GM21528 (cell line): ENCODE measurements at regions not wholly inside any gene's neighbourhood (a gene's known extent, or its start where the extent isn't known, plus 50 kb on each side); places are given as distances from the start of the nearest gene placed in this dataset.

Experiments used
- ATAC-seq: cut with Tn5 transposase; IDR thresholded peaks from one replicate; pipeline ENCODE4 v1.9.1; 2021; ENCODE audit warnings: mild to moderate bottlenecking, moderate library complexity; ENCODE audit not compliant: unreplicated experiment, low FRiP score

DNA sequence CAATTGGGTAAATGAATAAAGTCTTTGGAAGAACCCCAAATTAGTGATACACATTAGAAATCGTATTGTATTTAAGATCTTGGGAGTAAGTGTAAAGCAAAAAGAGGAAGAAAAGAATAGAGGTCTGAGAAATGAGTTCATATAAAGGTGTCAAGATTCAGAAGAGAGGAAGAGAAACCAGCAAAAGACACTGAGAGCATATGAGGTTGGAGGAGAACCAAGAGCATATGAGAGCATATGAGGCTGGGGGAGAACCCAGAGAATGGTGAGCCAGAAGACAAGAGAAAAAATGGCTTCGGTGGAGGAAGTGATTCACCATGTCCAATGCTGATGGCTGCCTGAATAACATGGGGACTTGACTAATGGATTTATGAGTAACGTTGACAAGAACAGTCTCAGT, 620.1 kb upstream of the GCFC2 start:
- no peak for ATAC-seq

DNA sequence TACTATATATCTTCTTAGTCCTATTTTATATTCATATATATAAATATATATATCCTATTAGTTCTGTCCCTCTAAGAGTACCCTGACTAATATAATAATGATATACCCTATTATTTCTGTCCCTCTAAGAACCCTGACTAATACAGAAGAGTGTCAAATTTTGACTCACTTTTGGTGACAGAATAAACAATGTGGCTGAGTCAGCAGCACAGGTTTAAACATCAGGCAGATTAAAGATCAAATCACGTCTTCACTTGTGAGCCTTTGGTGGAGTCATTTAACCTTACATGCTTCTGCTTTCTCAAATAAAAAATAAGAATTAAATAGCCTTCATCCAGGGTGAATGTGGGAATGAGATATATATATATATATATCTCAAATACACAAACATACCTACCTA, 615.9 kb upstream of the GCFC2 start:
- ATAC-seq: no peak

DNA sequence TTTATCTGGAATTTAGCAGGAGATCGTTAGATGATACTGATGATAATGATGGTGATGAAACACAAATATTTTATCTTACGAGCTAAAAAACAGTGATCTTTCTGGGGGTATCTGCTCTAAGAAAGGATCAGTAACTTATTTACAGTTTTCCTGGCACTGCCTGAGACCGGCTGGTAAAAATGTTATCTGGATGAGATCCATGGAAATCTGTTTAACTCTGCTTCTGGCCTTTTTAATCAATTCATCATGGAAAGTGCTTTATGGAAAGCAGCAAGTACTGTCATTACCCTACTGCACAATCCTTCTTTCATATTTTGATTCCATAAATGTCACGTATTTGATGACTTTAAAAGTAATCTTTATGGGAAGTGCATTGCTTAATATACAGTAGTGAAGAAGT, 612.7 kb upstream of the GCFC2 start:
- no peak for ATAC-seq

DNA sequence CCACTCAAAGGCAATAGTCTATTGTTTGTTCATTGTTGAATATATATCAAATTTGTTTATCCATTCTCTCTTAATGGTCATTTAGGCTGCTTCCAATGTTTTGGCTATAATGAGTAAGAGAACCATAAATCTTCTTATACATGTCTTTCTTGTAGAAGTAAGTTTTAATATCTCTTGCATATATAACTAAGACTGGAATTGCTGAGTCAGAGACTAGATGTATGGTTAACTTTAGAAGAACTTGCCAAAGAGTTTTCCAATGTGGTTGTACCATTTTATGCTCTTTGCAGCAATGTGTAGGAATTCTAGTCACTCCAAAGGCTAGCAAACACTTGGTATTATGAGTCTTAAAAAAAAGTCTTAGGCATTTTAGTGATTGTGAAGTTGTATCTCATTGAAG, 610.0 kb upstream of the GCFC2 start:
- ATAC-seq: no peak

DNA sequence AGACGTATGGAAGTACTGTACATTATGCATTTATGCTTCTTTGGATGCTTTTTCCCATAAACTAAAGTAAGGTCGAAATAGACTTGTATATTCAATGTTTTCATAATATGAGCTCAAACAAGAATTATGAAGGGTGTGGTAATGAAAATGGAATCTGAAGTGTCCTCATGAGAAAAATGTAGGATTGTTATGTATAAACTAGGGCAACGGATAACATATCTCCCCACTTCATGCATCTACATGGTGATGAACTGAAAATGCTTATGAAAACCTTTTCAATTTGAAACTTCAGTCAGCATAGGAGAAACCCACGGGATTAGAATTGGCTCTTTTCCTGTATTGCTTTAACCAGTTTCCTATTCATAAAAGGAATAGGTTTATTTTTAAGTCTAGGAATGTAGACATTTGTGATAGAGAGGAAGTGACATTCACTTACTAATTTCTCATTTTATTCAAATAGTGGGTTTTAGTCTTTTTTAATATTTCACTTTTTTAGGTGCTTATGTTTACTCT, 608.2 kb upstream of the GCFC2 start:
- no peak for ATAC-seq

DNA sequence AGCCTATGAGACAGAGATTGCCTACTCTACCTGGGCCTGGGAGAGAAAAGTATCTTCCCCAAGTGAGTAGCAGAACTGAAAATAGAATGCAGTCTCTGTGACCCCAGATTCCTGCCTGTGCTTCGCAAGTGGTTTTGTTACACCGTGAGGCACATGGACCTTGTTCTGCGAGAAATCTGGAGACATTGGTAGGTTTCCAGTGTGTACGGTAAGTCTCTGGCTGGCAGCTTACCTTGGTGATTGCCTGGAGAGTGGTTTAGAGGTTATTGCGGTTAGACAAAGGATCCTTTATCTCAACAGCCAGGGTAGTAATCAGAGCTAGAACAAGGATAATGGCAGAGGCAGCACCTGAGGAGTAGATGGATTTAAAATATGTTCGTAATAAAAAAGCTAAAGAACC, 606.0 kb upstream of the GCFC2 start:
- no peak for ATAC-seq

DNA sequence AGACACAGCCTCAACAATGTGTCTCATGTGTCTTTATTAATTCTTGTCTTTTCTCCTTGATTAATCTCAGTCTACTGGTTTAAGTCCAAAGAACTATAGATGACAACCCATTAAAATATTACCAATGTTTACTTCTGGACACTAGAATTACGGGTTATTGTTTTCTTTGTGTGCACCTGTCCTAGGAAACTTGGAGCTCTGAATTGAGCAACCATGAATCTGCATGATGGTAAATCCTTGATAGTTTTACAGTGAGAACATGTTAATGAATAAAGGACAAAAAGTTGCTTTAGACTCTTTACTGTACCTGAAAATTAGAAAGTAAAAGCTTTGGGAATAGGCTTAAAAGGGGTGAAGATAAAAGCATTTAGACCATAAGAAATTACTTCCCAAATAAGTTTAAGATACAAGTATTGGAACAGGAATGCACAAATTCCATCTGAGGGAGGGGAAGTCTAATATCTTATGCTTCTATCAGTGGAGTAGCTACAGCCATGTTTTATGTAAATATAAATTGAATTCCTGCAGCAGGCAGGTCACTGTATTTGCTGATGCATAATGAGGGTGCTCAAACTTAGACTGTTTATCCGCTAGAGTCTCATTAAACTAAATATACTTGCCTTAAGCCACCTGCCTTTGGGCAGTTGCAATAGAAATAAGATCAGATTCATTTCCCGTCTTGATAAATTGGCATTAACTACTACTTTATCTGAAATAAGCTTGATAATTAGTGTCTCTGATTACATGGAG, 603.7 kb upstream of the GCFC2 start:
- ATAC-seq: no peak

DNA sequence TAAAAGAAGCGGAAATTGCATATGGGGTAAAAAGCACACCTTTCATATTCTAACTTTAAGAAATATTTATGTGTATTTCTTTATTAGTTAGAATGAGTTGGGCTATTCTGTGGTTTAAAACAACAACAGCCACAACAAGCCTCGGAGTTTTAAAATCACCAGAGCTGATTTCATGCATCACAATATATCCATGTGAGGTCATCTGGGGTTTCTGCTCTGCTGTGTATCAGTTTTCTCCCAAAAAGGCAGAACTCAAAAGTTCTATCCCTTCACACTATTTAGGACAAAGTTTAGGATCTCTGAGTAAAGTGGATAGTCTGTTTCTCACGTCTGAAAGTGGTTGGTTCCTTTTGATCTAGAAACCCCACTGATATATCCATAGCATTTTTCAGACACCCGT, 601.5 kb upstream of the GCFC2 start:
- no peak for ATAC-seq

DNA sequence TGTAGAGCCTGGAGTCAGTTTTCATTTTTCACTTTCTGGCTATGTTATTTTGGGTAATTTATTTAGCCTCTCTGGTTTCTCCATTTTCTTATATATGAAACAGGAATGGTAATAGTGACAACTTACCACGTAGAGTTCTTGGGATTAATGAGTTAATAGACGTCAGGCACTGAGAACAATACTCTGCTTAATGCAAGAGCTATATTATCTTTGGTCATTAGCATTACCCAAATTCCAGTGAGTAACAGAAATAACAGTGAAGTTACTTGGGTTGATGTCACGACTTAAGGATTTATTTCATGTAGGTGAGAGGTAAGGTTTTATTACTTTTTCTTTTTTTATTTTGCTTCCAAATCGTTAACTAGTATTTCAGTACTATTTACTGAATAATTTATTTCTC, 601.0 kb upstream of the GCFC2 start:
- no peak for ATAC-seq

DNA sequence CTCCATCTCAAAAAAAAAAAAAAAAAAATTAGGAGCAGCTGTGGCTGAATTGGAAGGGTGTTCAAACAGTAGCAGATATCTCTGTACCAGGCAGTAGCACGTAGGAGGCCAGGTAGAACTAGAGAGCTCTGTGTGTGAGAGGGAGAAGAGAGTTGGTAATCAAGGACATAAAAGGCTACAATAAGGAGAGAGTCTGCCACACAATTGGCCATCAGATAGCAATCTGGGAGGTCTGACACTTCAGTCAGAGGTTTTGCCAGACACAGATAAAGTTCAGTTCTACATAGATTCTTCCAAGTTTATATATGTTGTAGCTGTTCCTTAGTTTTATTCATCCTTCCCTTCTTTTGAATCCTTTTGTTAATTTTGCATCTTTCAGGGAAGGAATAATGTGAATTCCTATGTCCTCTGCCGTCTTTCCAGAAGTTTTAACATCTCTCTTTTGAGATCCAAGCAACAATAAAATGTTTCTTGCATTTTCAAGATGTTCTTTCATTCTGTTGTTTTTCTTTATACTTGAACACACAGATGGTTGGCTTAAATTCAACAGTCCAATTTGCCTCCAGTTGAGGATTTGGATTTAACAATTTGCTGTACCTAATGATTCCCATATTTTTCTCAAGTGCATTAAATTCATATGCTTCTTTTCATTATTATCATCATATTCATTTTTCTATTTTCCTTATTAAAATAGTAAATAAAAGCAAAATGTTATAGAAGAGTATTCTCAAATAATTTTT, 600.3 kb upstream of the GCFC2 start:
- no peak for ATAC-seq

DNA sequence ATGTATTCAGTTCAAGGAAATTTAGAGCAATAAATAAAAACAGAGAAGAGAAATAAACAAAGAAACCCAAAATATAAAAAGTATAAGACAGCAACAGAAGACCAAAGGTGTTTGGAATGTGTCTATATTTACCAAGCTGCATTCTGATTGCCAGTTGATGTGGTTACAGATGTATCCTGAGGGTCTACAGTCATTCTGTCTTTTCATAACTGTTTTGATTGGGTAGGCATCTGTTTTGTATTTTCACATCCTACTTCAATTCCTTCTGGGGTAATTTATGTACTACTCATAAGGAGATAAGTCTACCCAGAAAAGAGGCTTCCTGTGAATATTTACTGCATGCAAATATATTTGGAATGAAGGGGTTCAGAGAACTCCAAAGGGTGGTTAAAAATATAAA, 596.8 kb upstream of the GCFC2 start:
- no peak for ATAC-seq

DNA sequence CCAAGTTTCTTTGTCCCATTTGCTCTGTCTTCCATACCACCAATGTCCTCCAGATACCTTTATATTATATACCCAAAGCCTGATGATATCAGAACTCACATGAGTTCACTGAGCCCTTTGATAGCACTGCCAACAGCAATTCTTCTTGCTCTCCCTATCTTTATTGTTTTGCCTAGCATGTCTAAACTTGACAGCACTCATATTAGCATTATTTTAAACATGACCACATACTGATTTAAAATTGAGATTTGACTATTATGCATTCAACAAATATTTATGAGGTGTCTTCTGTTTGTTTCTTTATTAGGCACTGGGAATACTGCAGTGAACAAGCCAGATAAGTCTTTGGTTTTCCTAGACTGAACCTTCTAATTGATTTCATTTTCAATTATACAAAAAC, 587.3 kb upstream of the GCFC2 start:
- no peak for ATAC-seq

DNA sequence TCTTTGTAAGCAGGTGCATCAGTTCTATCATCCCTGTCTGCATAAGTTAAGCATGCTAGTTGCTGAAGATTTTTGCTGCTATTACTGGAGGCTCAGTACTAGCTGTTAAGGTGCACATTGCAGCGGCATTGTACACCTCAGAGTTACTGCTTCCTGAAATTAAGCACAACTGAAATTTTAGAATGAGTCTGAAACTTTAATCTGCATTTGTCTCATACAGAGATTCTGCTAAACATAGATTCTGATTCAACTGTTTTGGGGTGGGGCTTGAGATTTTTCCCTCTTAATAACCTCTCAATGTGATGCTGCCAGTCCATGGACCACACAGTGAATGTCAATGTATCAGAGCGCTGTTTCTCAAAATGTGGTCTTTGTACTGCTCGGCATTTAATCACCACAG, 585.7 kb upstream of the GCFC2 start:
- ATAC-seq: no peak

DNA sequence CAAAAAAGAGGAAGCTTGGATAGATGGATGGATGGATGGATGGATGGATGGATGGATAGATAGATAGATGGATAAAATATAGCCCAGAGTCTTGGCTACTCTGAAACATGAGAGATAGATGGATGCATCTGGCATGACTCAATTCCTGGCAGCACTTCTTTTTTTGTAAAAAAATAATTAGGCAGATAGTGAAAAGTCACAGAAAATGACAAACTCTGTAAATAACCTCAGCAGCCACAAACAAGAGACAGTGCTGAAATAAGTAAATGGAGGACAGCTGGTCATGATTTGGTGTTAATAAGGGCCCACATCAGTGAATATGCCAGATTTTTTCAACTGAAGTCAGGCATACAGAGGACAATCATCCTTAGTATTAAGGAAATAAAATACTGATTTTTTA, 585.0 kb upstream of the GCFC2 start:
- ATAC-seq: no peak

DNA sequence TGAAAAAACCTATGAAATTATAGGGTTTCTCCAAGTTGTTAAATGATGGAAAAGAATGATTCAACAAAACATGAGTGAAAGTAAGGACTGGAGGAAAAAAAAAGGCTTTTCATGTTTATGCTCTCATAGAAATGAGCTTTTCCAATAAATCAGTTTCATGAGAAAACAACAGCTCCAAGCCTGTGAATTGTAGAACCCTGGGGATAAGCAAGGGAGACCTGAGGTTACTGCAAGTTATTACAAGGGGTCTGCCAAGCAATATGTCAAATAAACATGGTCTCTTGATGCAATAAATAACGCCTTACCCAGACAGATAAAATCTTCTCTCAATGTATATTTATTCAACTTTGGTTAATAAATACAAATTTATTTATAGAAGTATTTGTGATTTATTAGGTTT, 577.9 kb upstream of the GCFC2 start:
- ATAC-seq: no peak

DNA sequence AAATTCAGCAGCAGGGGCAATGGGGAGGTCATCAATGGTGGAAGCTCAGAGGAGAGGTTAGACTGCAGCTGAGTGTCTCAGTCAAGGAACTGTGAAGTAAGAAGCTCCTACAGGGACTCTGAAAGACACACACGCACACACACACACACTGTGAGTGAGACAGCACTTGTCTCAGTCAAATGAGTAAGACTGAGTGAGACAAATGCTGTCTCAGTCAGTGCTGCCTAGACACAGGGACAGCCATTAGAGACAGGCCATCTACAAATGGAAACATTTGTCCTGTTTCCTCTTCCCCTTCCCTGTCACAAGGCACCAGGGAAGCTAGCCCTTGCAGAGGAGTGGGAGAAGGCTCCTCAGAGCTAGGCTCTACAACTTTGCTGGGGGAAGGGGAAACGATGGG, 577.4 kb upstream of the GCFC2 start:
- ATAC-seq: no peak

DNA sequence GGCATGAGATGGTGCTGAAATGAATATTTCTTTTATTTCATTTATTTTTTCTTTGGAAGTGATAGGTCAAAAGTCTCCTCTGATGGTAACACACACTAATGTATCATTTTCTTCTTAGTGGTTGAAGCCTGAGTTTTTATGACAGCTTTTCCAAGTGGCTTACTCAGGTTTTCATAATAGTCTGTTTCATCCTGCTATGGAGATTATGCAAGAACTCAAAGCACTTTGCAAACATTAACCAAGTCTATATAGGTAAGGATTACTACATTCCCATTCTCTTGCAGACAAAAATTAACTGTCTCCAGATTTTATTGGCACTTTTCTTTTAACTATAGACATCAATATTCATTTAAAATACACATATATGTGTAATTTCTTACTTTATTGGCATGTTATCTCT, 572.6 kb upstream of the GCFC2 start:
- ATAC-seq: no peak

DNA sequence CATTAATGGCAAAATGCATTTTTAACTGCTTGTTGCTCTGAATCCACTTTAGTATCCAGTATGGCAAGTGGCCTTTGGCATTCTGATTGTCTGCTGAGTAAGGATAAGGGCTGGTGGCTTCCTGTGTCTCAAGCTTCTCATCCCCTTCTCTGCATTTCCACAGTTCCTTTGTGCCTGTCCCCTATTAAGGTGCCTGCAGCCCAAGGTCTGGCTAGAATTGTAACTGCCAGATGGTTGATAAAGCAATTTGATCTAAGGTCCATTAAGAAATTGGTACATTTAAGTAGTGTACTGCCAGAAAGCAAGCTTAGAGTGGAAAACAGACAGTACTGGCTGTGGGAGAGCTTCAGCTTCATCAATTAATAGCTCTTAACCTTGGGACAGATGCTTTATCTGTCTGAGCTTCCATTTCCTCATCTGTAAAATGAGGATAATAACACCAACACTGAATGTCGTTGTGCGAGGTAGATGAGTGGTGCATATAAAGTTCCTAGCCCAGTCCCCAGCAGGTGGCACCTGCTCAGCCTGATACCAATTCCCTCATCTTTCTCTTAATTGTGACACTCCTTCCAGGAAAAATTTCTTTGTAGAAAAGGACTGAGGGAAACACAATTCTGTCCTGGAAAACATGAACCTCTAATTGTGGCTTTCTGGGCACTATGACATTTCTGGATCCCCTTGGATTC, 570.6 kb upstream of the GCFC2 start:
- no peak for ATAC-seq

DNA sequence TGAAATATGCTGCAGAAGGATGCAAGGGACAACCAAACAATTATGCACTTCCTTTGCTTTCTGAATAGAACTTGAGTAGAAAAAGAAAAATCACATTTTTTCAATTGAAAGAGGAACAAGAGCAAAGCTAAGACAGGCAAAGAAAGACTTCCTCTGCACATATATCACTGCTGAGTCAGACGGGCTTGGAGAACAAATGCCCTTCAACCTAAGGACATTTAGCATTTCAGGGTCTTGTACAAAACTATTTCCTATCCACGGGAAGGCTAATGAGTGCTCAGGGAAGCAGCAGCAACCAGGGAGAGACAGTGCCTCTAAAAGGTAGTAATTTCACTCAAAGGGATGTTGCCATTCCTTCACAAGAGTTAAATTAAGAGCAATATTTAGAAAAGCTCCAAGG, 570.0 kb upstream of the GCFC2 start:
- ATAC-seq: no peak

DNA sequence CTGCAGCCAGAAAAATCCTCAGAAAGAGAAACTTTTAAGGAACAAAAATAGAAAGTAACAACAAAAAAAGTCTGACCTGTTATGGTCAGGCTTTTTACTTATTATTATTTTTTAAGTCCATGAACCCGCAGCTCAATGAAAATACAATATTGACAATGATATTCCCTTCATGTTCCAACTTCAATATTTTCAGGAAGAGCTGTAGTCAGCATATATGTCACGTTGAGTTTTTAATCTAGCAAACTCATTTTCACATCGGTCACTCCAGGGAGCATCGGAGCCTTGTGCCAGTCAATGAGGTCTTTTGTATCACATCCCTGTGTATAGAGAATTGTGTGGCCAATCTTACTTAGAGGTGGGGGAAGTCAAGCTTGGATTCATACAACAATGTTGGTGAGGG, 568.4 kb upstream of the GCFC2 start:
- no peak for ATAC-seq

DNA sequence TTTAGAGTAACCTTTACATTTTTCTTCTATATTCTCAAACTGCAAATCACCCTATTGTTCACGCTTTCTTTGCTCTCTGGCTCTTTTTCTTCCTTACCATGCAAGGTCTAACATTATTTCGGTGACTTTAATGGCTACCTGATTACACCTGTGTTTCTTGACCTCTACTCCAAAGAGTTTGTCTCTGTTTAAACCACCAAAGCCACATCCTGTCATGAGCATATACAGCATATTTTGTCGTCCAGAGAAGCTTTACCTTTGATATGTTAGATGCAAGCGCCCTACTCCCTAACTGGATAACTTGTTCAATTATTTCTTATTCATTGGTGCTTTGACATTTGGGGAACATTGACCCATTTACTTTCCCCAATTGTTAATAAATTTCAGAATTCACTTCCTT, 565.1 kb upstream of the GCFC2 start:
- no peak for ATAC-seq

DNA sequence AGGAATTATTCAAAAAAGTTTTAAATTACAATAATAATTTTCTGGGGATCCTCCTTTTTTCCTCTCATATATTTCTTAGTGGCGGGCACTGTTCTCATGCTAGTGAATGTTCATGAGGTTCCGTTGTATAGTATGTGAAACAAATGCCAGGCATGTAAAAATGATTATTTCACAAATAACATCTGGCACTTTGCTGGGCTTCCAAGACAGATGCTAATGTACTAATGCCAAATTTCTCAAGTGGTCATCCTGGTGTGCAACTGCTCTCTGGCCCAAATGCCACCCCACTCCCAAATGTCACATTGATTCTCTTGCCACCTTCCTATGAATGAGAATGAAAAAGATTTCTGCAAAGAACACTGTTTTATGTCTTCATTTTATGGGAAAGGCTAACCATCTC, 564.0 kb upstream of the GCFC2 start:
- ATAC-seq: no peak
